NCI-H187 treated with DMSO at 0.1 percent for 48 hours (cell line): ENCODE measurements at regions not wholly inside any gene's neighbourhood (a gene's known extent, or its start where the extent isn't known, plus 50 kb on each side); places are given as distances from the start of the nearest gene placed in this dataset.

Experiments
- DNase-seq: peaks from one replicate; lab custom pipeline; 2025; lab: John Stamatoyannopoulos, UW

DNA sequence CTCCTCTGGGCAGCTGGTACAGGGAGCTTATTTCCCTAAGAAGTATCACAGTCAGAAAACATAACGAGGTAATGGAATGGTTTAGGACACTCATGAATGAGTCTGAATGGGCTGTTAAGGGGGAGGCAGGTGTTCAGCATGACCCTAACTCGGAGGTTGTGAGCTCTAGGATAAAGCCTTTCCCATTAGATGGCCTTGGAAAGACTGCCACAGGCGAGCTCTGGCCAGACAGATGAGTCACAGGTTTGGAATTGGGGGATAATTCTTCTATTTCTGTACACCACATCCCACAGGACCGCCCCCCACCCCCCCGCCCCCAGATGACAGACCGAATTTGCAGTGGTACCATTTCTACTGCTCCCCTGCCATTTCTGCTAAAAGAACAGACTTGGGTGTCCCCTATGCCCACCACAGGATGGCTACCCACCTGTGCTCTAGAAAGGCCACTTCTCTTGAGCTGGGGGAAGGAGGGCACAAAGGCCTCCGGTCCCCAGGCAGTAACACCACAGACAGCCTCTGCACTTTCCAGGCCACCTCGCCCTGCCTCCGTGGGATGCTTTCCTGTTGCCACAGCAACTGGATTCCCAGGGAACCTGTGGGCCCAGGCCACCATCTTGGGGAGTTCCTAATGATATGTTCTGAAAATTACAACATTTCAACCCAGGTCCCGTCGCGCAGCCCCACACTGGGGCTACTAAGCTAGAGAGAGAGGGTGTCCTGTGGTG lies 76.7 kb downstream of the TRIM29 start:
- DNase-seq = no peak

DNA sequence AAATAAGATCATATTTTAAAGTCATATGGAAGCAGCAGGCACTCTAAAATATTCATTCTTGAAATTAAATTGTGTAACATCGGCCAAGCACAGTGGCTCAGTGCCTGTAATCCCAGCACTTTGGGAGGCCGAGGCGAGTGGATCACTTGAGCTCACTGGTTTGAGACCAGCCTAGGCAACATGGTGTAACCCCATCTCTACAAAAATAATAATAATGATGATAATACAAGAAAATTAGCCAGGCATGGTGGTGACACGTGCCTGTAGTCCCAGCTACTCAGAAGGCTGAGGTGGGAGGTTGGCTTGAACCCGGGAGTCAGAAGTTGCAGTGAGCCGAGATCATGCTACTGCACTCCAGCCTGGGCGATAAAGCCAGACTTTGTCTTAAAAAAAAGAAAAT lies 77.4 kb downstream of the TRIM29 start:
- DNase-seq = no peak

GRCh38 chr11:120058931-120059330 lies 79.0 kb downstream of the TRIM29 start:
- DNase-seq = no peak

GRCh38 chr11:120057595-120058581 lies 80.0 kb downstream of the TRIM29 start:
- DNase-seq = no peak

DNA sequence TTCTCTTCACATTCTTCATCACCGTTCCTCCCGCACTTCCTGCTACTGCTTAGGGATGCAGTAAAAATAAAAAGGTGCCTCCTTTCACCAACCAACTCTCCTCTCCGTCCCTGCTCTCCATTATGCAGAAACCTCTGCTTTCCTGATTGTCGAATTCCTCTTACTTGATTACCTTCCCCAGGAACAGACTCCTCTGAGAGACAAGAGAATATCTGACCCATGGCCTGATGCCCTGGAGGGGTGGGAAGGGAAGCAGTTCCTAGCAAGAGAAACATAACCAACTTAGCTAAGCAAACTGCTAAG lies 80.9 kb downstream of the TRIM29 start:
- no peak for DNase-seq

GRCh38 chr11:120056301-120057027 lies 81.4 kb downstream of the TRIM29 start:
- DNase-seq = no peak

DNA sequence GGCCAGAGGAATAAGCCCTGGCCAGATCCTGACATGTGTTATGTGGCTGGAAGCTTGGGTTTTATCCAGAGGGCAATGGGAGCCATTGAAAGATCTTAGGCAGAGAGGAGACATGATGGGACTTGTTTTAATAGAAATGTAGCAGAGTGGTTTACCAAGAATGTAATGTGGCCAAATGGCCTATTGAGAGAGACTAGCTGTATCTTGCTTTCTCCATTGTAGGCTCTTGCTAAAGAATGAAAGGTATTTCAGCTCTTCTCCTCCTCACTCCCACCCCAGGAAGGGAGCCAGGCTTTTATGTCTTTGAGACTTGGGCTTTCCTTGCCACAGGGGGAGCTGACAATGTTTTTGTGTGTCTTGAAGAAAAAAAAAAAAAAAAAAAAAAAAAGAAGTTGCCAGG lies 82.3 kb downstream of the TRIM29 start:
- no peak for DNase-seq

GRCh38 chr11:120054753-120055045 lies 83.2 kb downstream of the TRIM29 start:
- no peak for DNase-seq

- DNase-seq = no peak
Measured at GRCh38 chr11:120054016-120054752, 83.7 kb downstream of the TRIM29 start.

DNA sequence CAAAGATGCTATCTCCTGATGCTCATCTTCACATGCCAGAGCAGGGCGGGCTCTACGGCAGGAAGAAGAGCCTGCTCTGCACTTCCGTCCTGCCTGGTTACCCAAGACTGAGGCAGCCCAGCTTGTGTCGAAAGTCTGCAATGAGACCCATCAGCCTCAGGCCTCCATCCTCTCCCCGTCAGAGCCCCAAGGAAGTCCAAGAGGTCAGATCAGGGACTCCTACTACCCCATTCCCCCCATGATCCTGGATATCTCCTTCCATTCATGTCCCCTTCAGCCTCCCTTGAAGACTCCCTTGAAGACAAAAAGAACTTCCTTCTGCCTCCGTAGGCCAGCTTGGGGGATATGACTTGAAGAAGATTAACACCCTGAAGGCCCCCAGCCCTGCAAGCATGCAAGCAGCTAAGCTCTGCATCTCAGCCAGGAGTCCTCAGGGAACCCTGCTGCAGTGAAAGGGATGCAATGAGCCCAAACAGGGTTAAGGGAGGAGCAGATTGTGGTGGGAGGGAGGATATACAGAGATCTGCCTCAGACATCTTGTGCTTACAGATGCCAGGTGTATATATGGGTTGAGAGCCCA lies 85.6 kb downstream of the TRIM29 start:
- no peak for DNase-seq

DNA sequence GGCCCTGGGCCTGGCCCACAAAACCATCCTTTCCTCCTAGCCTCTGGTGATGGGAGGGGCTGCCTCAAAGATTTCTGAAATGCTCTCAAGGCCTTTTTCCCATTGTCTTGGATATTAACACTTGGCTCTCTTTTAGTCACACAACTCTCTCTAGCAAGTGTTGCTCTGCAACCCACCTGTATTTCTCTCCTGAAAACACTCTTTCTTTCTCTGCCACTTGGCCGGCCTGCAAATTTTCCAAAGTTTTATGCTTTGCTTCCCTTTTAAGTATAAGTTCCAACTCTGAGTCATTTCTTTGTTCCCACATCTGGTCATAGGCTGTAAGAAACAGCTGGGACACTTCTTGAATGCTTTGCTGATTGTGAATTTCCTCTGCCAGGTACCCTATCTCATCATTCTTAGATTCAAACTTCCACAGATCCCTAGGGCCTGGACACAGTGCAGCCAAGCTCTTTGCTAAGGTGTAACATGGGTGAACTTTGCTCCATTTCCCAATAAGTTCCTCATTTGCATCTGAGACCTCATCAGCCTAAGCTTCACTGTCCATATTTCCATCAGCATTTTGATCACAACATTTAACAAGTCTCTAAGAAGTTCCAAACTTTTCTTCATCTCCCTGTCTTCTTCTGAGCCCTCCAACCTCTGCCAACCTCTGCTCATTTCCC lies 93.8 kb downstream of the TRIM29 start:
- no peak for DNase-seq

- no peak for DNase-seq
Measured at GRCh38 chr11:120043328-120043945, 94.5 kb downstream of the TRIM29 start.

GRCh38 chr11:120041625-120042024 lies 96.3 kb downstream of the TRIM29 start:
- DNase-seq = no peak

DNA sequence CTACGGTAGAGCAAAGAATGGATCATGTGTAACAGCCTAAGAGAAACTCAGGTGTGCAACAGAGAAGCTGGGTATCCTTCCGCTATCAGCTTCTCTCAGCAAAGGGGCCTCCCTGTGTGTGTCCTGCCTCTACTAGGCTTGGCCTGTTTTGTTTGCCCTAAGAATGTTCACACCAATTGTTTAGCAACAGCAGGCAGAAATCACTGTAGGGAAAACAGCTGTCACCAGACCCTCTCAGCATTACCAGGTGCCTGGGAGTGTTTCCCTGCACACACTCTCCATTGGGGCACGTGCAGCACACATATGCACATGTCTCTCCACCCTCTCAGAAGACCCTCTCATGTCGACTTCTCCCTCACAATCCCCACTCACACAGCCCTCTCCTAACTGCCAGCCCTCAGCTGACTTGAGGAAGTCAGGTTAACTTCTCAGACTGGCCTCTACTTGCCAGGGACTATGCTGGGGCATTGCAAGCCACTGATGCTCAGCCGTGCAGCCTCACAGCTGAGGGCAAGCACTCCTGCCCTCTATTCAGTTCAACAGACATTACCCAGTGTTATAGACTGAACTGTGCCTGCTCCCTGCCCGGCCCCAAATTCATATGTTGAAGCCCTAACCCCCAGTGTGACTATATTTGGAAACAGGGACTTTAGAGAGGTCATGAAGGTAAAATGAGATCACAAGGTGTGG lies 97.6 kb downstream of the TRIM29 start:
- no peak for DNase-seq

GRCh38 chr11:120039039-120039438 lies 98.9 kb downstream of the TRIM29 start:
- DNase-seq = no peak

DNA sequence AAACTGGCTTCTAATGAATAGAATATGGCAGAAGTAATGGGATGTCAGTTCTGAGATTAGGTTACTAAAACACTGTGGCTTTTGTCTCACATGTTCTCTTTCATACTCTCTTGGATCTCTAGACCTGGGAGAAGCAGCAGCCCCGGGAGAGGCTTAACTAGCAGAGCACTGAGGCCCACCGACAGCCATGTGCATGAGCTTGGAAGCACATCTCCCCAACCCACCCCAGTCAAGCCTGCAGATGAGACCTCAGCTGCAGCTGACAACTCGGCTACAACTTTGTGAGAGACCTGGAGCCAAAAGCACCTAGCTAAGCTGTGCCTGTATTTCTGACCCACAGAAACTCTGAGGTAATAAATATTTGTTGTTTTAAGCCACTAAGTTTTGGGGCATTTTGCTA lies 100.8 kb downstream of the TRIM29 start:
- DNase-seq = no peak

DNA sequence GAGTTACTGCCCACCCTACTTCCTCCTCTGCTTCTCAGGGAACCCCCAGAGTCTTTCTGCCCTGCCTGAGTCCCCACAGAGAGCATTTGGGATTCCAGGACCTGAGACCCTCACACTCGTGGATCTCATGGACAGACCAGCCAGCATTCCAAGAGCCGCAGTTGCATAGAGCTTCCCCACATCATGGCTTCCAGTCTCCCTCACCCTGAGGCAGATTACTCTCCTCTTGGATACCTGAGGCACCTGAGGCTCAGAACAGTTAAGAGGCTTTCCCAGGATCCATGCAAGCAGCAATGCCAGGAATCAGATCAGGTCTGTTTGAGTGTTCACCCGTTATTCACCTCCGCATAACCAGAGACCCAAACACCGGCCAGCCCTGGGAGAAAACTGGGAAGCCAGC lies 102.2 kb downstream of the TRIM29 start:
- no peak for DNase-seq

GRCh38 chr11:120034881-120035630 lies 102.9 kb downstream of the TRIM29 start:
- DNase-seq = no peak

DNA sequence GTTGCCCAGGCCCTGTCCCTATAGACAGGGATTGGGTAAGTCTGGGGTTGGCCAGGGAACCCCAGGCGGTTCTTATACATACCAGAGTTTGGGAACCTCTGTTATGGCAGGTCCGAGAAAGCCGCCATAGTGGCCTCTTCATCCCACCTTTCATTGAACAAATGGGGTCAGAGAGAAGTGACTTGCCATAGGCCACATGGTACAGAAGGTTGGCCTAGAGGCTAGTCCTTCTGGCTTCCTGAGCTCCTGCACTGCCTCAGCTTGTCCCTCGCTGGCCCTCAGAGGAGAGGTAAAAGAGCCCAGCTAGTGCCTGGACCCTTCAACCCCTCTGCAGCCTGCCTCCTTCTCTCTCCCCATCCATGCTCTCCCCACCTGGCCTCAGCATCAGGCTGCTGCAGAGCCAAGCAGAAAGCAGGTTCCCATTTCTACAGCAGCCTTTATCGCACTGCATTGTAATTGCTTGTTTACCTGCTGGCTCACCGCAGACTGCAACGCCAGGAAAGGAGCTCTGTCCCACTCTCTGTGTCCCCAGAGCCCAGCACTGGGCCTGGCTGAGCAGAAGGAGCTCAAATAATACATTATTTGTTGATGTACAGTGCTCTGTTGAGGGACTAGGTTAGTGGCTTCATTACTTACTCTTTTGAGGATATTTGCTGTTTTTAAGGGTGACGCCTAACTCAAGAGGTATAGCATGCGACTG lies 103.6 kb downstream of the TRIM29 start:
- DNase-seq = no peak
